Lower leg skin (tissue), 3 donors: ENCODE measurements at regions not wholly inside any gene's neighbourhood (a gene's known extent, or its start where the extent isn't known, plus 50 kb on each side); places are given as distances from the start of the nearest gene placed in this dataset.

Experiments
- CTCF ChIP-seq, 3 donors: fragments of 450-650 bp; IDR thresholded peaks; one replicate each; pipeline ENCODE4 v1.5.1; 2016; ENCODE audit warnings: antibody characterized with exemption in 3 of 3, mild to moderate bottlenecking in 3 of 3, moderate library complexity in 2 of 3
- POLR2A ChIP-seq, 2 donors: fragments of 450-650 bp; IDR thresholded peaks; one replicate each; pipeline ENCODE4 v1.6.1; 2016 to 2017; ENCODE audit warnings: antibody characterized with exemption in 2 of 2, mild to moderate bottlenecking in 1 of 2, moderate library complexity in 1 of 2

GRCh38 chr13:73288596-73288995 is 229.8 kb downstream of the KLF5 start:
- TF ChIP-seq CTCF (IDR thresholded peaks at IDR 0.05) (no peak), POLR2A (IDR thresholded peaks at IDR 0.05) (no peak)
